Suppressor macrophage treated with lipopolysaccharide for 1 hour (primary cell): ENCODE measurements at regions not wholly inside any gene's neighbourhood (a gene's known extent, or its start where the extent isn't known, plus 50 kb on each side); places are given as distances from the start of the nearest gene placed in this dataset.
"Not testable (repeated sequence)": the region's sequence is repeated elsewhere in the genome, so short reads cannot be mapped to it uniquely, and the experiment has no call there.

Experiments used
- DNase-seq, 3 donors: peaks; one replicate each; pipeline ENCODE4 v3.0.0-alpha.2; 2020 to 2022

DNA sequence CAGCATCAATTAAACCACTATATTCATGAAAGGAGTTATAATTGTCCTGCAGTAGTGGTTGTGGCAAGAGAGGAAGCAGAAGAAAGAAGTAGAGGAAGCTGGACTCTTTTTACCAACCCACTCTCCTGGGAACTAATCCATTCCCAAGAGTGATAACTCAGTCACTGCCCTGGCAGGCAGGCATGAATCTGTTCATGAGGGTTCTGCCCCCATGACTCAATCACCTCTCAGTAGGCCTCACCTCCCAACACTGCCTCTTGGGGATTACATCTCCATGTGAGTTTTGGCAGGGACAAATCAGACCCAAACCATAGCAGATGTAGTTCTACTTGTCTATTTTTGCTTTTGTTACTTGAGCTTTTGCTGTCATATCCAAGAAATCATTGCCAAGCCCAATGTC is 232.7 kb upstream of the MAP2 start:
- no peak for DNase-seq

DNA sequence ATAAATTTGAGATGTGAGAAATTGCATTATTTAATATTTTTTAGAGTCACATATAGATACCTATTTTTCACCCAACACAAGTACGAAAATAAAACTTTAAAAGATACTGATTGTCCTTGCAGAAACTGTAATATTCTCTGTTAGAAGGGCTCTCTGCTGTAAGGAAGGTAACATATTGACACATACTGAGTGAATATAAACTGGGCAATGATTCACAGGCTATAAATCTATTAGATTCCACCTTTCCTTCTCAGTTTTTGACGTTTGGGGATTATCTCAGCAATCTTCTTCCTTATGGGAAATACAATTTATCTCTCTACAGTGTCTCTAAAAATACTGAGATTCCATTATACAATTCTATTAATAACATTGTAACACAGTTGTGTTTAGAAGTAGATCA is 229.1 kb upstream of the MAP2 start:
- DNase-seq = no peak

DNA sequence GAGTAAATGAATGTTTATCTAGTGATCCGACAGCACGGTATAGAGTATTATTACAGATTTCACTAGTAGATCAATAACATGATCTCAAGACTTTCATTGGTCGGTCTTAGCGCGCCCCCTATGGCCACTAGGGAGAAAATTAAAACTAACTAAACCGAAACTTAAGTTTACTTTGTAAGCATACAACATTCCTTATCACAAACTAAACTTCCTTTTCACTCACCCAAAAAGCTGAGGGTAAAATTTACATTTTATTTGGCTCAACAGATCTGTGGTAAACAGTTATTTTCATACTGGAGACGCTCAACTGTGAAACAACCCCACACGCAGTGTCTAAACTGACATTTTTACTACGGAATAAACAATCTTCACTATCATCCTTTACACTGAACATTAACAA is 215.6 kb upstream of the MAP2 start:
- DNase-seq = peak; percentile 48 to 76 (median 74)

DNA sequence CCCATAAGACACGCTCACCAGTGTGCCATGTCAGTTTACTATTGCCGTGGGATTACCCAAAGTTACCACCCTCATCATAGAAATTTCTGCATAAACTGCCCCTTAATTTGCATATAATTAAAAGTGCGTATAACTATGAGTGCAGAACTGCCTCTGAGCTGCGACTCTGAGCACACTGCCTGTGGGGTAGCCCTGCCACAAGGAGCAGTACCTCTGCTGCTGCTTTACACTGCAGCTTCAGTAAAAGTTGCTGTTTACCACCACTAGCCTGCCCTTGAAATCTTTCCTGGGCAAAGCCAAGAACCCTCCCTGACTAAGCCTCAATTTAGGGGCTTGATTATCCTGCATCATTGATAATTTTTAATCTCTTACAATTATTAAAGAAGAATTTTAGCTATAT is 213.9 kb upstream of the MAP2 start:
- DNase-seq = no peak

DNA sequence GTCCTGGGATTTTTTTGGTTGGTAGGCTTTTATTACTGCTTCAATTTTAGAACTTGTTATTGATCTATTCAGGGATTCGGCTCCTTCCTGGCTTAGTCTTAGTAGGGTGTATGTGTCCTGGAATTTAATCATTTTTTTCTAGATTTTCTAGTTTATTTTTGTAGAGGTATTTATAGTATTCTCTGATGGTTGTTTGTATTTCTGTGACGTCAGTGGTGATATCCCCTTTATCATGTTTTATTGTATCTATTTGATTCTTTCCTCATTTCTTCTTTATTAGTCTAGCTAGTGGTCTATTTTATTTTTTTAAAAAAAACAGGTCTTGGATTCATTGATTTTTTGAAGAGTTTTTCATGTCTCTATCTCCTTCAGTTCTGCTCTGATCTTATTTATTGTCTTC is 193.3 kb upstream of the MAP2 start:
- no peak for DNase-seq

DNA sequence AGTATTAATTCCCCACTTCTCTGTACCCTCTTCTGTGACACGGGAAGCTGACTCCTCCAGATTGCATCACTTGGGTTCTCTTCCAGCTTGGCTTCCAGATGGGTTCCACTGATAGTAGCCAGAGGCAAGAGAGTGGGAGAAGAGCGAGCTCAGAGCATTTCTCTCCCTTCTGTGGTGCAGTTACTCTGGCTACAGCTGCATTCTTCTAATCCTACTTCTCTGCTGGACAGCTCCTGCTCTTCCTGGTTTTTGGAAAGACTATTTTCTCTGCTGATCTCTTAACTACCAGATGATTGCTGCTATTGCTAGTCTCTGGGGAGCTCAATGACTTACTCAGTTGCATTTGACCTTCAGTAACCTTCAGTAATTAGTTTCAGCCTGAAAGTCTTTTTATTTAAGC is 187.5 kb upstream of the MAP2 start:
- DNase-seq = no peak

DNA sequence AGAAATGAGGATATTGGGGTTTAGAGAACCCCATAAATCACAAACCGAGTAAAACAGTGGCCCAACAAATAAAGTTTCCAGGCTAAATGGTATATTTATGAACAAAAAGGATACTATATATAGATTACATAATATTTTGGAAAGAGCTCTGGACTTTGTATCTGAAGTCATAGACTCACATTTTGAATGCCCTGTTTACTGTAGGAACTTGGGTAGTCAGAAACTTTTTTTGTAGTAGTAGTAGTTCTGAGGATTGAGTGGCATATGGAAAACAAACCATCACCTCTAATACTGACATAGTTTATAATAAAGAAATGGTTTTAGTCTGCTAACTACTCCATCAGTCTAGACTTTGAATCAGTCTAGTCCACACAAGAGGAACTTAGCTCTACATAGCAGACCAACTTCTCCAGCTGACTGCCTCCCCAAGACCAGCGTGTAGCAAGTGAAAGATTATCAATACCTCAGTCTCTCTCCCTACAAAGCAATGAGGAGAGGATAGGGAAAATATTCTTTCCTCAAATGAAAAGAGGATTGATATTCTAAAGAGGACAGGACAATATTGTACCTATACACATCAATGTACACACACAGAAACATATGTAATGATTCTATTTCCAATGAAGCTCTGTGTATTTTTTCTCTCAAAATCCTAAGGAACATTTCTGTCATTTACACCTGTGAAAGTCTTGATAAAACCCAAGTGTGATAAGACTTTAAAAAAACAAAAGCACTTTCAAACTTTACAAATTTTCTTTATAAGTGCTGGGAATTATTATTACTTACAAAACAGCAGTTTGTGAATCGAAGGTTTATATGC is 184.9 kb upstream of the MAP2 start:
- no peak for DNase-seq

DNA sequence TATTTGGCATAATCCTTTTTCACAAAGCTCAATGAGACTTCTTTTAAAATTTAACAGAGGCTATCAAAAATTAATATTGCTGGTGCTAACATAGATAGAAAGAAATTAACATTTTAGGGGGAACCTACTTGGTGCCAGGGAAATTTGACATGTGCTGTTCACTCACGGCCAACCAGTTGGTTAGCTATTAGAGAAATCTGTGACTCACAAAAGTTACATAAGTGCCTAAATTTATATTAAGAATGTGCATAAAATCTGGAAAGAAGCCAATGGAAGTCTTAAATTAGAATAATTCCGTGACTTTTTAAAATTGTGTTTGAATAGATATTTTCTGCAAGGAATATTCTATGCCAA is 184.3 kb upstream of the MAP2 start:
- DNase-seq = no peak

DNA sequence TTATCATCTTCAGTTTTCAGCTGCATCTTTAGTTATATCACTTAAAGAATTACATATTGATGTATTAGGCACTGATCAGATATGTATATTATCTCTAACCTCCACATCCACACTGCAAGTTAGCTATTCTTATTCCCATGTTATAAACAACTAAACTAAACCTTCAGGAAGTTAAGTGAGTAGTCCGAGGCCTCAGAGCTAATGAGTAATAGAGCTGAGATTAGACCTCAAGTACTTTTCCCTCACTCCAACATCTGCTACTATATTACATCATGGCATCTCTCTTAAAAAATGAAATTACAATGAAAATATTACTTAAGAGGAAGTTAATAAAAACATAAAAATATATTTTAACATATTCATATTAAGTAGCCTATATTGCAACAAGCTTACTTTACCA is 183.6 kb upstream of the MAP2 start:
- no peak for DNase-seq

DNA sequence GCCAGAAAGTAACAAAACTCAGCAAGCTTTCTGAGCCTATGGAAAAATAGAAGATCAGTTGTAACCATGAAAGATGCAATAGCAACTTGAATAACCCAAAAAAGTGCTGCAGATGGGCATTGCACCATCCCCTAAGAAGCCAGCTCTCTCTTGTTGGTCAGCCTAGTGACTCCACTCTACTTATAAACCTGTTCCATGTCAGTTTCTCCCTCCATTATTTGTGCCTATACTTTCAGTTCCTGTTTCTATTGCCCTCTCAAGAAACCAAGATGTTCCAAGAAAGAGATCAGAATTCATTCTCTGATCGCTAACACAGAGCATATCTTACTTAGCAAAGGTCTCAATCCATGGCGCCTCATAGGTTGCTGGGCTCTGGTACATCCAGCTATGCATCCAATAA is 170.3 kb upstream of the MAP2 start:
- no peak for DNase-seq

DNA sequence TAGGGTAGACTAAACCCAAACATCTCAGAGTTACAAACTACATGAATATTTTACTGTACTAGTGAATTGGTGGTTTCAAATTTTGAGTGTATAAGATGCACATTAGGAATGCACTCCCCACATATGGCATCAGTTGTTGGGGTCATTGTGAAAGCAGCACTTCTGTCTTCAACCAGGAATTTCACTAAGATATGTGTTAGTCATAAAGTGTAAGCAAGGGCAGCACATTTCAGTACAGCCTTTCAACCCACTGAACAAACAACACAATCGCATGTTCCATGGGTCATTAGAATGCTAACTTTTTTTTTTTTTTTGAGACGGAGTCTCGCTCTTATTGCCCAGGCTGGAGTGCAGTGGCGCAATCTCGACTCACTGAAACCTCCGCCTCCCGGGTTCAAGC is 164.1 kb upstream of the MAP2 start:
- DNase-seq = no peak

DNA sequence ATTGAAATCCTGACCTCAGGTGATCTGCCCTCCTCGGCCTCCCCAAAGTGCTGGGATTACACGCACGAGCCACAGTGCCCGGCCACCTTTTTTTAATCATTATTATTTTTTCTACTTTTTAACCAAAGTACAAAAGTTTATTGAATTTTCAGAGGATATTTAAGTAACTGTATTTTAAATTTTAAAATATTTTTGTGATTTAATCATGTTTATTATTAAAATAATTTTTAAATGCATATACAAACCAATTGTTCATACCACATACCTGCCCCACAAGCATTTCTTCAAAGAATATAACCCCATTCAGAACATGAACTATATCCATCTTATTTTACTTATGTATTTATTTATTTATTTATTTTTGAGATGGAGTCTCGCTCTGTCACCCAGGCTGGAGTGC is 163.6 kb upstream of the MAP2 start:
- DNase-seq = no peak

DNA sequence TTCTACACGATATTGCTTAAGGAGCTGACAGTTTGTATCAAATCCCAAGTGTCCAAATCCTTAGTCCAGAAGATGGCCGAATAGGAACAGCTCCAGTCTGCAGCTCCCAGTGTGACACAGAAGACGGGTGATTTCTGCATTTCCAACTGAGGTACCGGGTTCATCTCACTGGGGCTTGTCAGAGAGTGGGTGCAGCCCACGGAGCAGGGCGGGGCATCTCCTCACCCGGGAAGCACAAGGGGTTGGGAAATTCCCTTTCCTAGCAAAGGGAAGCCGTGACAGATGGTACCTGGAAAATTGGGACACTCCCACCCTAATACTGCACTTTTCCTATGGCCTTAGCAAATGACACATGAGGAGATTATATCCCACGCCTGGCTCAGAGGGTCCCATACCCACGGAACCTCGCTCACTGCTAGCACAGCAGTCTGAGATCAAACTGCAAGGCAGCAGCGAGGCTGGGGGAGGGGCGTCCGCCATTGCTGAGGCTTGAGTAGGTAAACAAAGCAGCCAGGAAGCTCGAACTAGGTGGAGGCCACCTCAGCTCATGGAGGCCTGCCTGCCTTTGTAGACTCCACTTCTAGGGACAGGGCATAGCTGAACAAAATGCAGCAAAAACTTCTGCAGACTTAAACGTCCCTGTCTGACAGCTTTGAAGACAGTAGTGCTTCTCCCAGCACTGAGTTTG is 162.3 kb upstream of the MAP2 start:
- not testable (repeated sequence) for DNase-seq

DNA sequence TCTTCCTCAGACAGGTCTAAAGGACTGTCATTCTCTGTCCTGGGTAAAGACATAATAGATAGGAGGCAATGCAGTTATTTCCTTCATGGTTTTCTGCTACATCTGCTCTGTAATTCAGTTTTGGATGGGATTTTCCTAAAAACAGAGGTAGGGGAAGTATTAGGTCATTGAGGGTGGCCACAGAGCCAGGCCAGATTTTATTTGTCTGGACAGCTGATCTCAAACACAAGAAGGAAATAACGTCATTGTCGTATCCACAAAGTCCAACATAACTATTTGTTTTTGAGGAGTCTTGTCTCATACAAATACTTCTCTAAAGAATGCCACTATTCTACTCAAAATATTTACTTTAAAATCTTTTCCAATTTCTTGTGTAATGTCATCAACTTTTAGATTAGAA is 154.8 kb upstream of the MAP2 start:
- no peak for DNase-seq

DNA sequence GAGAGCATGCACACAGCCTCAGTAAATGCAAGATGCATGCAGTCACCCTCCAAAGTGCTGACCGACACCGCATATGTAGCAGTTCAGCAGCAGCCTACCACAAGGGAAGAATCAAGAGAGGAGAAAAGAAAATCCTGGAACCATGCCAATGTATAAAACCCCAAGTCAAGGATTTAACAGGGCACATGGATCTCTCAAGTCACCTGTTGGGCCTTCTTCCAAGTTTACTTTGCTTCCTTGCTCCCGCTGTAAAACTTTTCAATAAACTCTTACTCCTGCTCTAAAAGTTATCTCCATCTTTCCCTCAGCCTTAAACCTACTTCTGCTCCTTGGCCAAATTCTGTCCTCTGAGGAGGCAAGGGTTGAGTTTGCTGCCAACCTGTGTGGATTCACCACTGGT is 147.8 kb upstream of the MAP2 start:
- DNase-seq = no peak

DNA sequence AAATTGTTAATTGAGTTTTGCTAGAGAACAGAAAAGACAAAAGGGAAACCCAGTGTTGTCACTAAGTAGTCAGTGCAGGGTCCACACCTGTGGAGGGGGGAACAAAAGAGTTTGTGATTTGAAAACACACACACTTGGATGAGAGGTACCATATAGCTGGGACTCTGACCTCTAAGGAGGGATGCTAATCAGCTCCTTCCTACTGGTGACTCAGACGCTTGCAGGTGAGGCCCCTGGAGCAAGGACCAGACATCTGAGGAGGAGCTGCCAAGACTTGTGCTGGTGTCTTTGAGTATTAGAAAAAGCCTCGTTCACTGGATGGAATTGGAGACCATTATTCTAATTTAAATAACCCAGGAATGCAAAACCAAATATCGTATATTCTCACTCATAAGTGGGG is 146.4 kb upstream of the MAP2 start:
- no peak for DNase-seq

DNA sequence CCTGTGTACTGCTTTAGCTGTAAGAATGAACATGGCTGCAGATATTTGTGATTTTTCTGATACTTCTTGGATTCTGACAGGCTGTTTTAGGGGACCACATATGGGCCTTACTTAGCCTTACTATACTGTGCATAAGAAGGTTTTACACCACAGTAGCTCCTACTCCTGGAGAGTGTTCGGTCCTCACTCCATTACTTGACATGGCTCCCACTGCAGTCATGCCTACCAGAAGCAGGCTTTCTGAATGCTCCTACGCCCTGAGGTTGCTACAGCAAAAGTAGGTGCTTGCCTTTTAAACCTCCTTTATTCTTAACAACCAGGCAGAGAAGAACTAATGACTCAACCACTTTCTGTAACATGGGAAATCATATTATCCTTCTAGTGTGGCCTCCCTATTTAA is 125.2 kb upstream of the MAP2 start:
- no peak for DNase-seq

DNA sequence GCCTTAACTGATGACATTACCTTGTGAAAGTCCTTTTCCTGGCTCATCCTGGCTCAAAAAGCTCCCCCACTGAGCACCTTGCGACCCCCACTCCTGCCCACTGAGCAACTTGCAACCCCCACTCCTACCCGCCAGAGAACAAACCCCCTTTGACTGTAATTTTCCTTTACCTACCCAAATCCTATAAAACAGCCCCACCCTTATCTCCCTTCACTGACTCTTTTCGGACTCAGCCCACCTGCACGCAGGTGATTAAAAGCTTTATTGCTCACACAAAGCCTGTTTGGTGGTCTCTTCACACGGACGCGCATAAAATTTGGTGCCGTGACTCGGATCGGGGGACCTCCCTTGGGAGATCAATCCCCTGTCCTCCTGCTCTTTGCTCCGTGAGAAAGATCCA is 124.4 kb upstream of the MAP2 start:
- not testable (repeated sequence) for DNase-seq

DNA sequence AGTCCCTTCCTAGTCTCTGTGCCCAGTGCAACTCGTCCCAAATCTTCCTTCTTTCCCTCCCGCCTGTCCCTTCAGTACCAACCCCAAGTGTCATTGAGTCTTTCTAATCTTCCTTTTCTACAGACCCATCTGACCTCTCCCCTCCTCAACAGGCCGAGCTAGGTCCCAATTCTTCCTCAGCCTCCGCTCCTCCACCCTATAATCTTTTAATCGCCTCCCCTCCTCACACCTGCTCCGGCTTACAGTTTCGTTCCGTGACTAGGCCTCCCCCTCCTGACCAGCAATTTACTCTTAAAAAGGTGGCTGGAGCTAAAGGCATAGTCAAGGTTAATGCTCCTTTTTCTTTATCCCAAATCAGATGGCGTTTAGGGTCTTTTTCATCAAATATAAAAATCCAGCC is 123.1 kb upstream of the MAP2 start:
- not testable (repeated sequence) for DNase-seq

DNA sequence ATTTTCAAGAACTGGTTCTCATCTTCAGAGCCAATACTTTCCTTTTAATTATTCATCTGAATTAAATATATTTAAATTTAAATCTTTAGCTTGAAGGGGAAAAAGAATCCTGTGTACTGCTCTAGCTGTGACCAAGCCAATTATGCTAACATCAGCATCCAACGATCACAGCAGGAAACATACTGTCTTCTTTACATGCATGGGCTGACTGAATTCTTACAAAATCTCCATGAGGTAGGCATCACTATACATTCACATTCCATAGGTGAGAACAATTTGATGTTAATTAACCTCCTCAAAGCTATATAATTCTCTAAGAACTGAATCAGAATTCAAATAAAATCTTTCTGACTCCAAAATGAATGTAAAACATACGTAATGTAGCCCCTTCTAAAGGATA is 118.8 kb upstream of the MAP2 start:
- DNase-seq = no peak

DNA sequence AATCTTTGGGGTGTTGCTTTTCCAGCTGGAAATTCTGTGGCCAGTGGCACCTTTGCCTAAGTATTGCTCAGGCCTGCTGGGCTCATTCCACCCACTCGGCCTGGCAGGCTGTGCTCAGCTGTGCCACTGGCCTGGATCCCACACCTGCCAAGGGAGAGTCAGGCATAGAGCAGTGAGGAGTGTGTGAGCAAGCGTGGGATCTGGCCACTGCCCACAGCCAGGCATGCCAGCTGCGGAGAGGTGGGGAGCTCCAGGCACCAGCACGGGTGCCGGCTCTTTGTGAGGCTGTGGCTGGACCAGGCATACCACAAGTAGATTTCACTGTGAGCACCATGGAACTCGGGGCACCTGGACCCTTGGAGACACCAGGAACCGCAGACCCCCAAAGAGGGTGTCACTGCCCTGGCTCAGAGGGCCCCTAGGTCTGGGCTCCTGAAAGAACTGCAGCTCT is 118.1 kb upstream of the MAP2 start:
- DNase-seq = no peak

DNA sequence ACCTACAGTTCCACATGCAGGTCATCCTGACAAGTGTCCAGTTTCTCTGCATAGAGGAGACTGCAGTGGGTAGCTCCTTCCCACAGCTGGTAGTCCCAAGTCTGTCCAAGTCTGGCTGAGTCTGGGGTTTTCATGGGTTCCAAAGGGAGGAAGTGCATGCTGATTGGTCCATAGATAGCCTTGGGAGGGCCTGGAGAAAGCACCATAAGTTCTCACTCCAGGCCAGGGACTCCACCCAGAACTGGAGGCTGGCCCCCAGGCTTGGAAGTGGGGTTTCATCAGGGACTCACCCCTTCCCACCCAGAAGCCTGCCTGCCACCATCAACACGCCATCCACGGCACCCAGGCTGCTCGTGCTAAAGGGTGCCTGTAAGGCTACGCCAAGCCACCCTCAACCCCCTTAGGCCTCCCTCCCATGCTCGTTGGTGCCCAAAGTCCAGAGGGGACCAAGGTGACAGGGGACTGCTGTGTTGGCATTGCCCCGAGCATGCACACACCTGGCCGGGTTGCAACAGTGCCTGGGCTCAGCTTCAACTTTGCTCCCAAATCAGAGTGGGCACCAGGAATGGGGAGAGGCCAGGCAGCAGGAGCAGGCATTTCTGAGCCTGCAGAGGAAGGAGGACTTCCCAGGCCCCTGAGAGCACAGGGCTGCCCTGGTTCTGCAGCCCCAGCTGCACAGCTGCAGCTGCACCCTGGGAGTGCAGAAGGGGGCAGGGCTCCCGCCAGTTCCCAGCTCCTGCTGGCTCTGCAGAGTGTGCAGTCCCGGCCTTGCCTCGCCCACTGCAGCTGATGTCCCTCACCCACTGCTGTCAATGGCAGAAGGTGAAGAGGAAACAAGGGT is 116.5 kb upstream of the MAP2 start:
- no peak for DNase-seq

DNA sequence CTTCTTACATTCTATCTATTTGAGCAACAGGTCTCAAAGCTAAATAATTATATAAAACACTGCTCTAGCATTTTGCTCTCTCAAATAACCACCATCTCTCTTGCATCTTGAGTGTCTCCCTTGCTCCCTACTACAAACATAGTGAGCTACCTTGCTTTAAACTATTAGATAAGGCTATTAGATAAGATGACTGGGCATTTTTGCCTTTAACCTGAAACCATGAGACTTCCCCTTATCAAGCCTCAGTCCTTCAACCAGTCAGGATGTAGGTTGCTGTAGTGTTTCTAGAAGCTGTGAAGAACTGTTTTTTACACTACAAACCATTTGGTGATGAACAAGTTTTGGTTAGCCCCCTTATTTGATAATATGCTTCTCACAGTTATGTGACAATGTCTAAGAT is 115.4 kb upstream of the MAP2 start:
- DNase-seq = no peak

DNA sequence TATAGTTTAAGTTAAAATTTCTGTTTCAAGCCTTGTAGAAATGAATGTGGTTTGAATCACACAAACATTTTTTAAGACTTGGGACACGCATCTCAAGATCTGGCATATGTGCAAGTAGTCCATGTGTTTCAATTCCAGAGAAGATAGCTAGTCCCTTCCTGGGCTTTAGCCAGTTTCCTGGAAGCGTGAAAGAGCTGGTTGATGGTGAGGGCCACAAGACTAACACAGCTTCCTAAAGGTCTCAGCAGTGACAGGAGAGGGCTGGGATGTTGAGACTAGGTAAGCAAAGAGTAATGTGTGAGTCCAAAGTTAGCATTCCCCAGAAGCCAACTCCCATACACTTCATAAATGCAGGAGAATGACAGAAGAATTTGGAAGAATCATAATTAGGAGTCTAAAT is 111.9 kb upstream of the MAP2 start:
- DNase-seq = no peak
